GM23338 (cell line): ENCODE measurements at regions not wholly inside any gene's neighbourhood (a gene's known extent, or its start where the extent isn't known, plus 50 kb on each side); places are given as distances from the start of the nearest gene placed in this dataset.

Experiments used
- ATAC-seq: fragments of 200-7000 bp; cut with Tn5 transposase; 3 replicates; pipeline ENCODE4 v1.9.1; 2020
- DNase-seq: peaks from one replicate; pipeline ENCODE4 v3.0.0-alpha.2; 2015; ENCODE audit warnings: low spot score
- H2AFZ ChIP-seq: fragments of 200-600 bp; sonication (generic); 2 replicates; pipeline ENCODE4 v1.8.0; 2016; ENCODE audit warnings: antibody characterized with exemption, mild to moderate bottlenecking, moderate library complexity
- H3F3A ChIP-seq: fragments of 200-600 bp; sonication (generic); replicated peaks from 2 replicates; pipeline ENCODE4 v1.8.0; 2017; ENCODE audit warnings: antibody characterized with exemption, mixed run types, low read depth
- H3K27ac ChIP-seq: fragments of 200-600 bp; sonication (generic); 2 replicates; pipeline ENCODE4 v1.6.1; 2016; ENCODE audit warnings: low read depth
- H3K27me3 ChIP-seq: fragments of 200-600 bp; sonication (generic); 2 replicates; pipeline ENCODE4 v1.8.0; 2016; ENCODE audit warnings: mild to moderate bottlenecking, mixed run types, moderate library complexity; ENCODE audit not compliant: insufficient read depth
- H3K36me3 ChIP-seq: fragments of 200-600 bp; sonication (generic); 2 replicates; pipeline ENCODE4 v1.8.0; 2016; ENCODE audit warnings: mild to moderate bottlenecking; ENCODE audit not compliant: insufficient read depth
- H3K4me1 ChIP-seq: fragments of 200-600 bp; sonication (generic); 2 replicates; pipeline ENCODE4 v1.8.0; 2016; ENCODE audit warnings: mild to moderate bottlenecking, moderate library complexity; ENCODE audit not compliant: insufficient read depth
- H3K4me2 ChIP-seq: fragments of 200-600 bp; sonication (generic); 2 replicates; pipeline ENCODE4 v1.7.1; 2017; ENCODE audit warnings: mixed run types
- H3K4me3 ChIP-seq: fragments of 200-600 bp; sonication (generic); 2 replicates; pipeline ENCODE4 v1.6.1; 2016; ENCODE audit warnings: mixed run types
- H3K79me2 ChIP-seq: fragments of 200-600 bp; sonication (generic); replicated peaks from 2 replicates; pipeline ENCODE4 v1.8.0; 2017; ENCODE audit warnings: mild to moderate bottlenecking; ENCODE audit not compliant: insufficient read depth
- H3K9me2 ChIP-seq: fragments of 200-600 bp; sonication (generic); 2 replicates; pipeline ENCODE4 v1.8.0; 2017; ENCODE audit not compliant: insufficient read depth
- H4K20me1 ChIP-seq: fragments of 200-600 bp; sonication (generic); replicated peaks from 2 replicates; pipeline ENCODE4 v1.8.0; 2017; ENCODE audit warnings: mild to moderate bottlenecking; ENCODE audit not compliant: insufficient read depth
- H3K27ac Mint-ChIP-seq: 2 replicates; pipeline ENCODE4 v1.8.0; 2020; ENCODE audit warnings: inconsistent platforms, mild to moderate bottlenecking, moderate library complexity, mixed read lengths
- H3K27me3 Mint-ChIP-seq: 3 replicates; pipeline ENCODE4 v1.8.0; 2022; ENCODE audit warnings: low read depth, mild to moderate bottlenecking, moderate library complexity, mixed read lengths, inconsistent platforms; ENCODE audit not compliant: insufficient read depth, poor library complexity
- H3K36me3 Mint-ChIP-seq: 3 replicates; pipeline ENCODE4 v1.8.0; 2021; ENCODE audit warnings: low read depth, mild to moderate bottlenecking, inconsistent platforms, moderate library complexity, mixed read lengths
- H3K4me1 Mint-ChIP-seq: 3 replicates; pipeline ENCODE4 v1.8.0; 2020; ENCODE audit warnings: mild to moderate bottlenecking, inconsistent platforms, mixed read lengths
- H3K4me3 Mint-ChIP-seq: 3 replicates; pipeline ENCODE4 v1.8.0; 2021; ENCODE audit warnings: moderate library complexity, mild to moderate bottlenecking, inconsistent platforms, mixed read lengths
- H3K9me3 Mint-ChIP-seq: 3 replicates; pipeline ENCODE4 v1.8.0; 2020; ENCODE audit warnings: moderate library complexity, mild to moderate bottlenecking, inconsistent platforms, mixed read lengths
- ETS1 ChIP-seq: IDR thresholded peaks from 2 replicates; pipeline ENCODE4 v1.6.1; 2016; ENCODE audit warnings: antibody characterized with exemption
- EZH2 ChIP-seq: fragments of 200-600 bp; sonication (generic); IDR thresholded peaks from one replicate; pipeline ENCODE4 v1.8.0; 2017; ENCODE audit warnings: antibody characterized with exemption, mild to moderate bottlenecking, low read depth; ENCODE audit not compliant: unreplicated experiment
- EZH2phosphoT487 ChIP-seq: fragments of 200-600 bp; sonication (generic); IDR thresholded peaks from one replicate; pipeline ENCODE4 v1.8.1; 2018; ENCODE audit warnings: antibody characterized with exemption; ENCODE audit not compliant: unreplicated experiment
- NANOG ChIP-seq: IDR thresholded peaks from 2 replicates; pipeline ENCODE4 v1.6.1; 2016; ENCODE audit warnings: antibody characterized with exemption, borderline replicate concordance
- REST ChIP-seq: IDR thresholded peaks from one replicate; pipeline ENCODE4 v1.6.1; 2018; ENCODE audit warnings: antibody characterized with exemption; ENCODE audit not compliant: unreplicated experiment
- STAT1 ChIP-seq: IDR thresholded peaks from one replicate; pipeline ENCODE4 v1.6.1; 2016; ENCODE audit warnings: antibody characterized with exemption; ENCODE audit not compliant: unreplicated experiment
- ZNF114 ChIP-seq: fragments of 250-450 bp; sonication (Bioruptor Pico); IDR thresholded peaks from 2 replicates; pipeline ENCODE4 v1.5.0; 2020; ENCODE audit warnings: mild to moderate bottlenecking, moderate library complexity
- ZNF331 ChIP-seq: fragments of 250-450 bp; sonication (Bioruptor Pico); IDR thresholded peaks from 2 replicates; pipeline ENCODE4 v1.5.0; 2020; ENCODE audit warnings: low read depth, mild to moderate bottlenecking, moderate library complexity
- ZNF462 ChIP-seq: fragments of 250-450 bp; sonication (Bioruptor Pico); IDR thresholded peaks from 2 replicates; pipeline ENCODE4 v1.5.0; 2020; ENCODE audit warnings: mild to moderate bottlenecking, moderate library complexity
- TF ChIP-seq, protein P1 (sequence below), 2 experiments: fragments of 200-600 bp in 1 of 2; sonication (generic) in 1 of 2; conservative IDR thresholded peaks; 2 replicates each; pipeline versions ENCODE4 v1.5.1 to v1.6.1; 2016 to 2017; ENCODE audit warnings: antibody characterized with exemption in 2 of 2, low read depth in 2 of 2, mild to moderate bottlenecking in 2 of 2, moderate library complexity in 1 of 2

- DNase-seq, result no peak
- Mint-ChIP-seq H3K4me3 (no peak overlapping the region), H3K27ac (no peak overlapping the region), H3K36me3 (peaks cover 7% of the 10 kb centered on the region; the same call in 1 of the 3 replicates), H3K4me1 (no peaks in the 10 kb centered on the region), H3K27me3 (peaks cover 3% of the 10 kb centered on the region), H3K9me3 (peaks cover 6% of the 10 kb centered on the region; the same call in 2 of the 3 replicates)
- no peak overlapping the region for H3K4me3 ChIP-seq
- no peaks in the 10 kb centered on the region for H3K36me3 ChIP-seq
- no peak overlapping the region for H3K4me2 ChIP-seq
- TF ChIP-seq, protein P1, sequence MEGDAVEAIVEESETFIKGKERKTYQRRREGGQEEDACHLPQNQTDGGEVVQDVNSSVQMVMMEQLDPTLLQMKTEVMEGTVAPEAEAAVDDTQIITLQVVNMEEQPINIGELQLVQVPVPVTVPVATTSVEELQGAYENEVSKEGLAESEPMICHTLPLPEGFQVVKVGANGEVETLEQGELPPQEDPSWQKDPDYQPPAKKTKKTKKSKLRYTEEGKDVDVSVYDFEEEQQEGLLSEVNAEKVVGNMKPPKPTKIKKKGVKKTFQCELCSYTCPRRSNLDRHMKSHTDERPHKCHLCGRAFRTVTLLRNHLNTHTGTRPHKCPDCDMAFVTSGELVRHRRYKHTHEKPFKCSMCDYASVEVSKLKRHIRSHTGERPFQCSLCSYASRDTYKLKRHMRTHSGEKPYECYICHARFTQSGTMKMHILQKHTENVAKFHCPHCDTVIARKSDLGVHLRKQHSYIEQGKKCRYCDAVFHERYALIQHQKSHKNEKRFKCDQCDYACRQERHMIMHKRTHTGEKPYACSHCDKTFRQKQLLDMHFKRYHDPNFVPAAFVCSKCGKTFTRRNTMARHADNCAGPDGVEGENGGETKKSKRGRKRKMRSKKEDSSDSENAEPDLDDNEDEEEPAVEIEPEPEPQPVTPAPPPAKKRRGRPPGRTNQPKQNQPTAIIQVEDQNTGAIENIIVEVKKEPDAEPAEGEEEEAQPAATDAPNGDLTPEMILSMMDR (conservative IDR thresholded peaks at IDR 0.05; ENCODE audit: low read depth in 2 of 2), result no peak
- no peak for TF ChIP-seq ZNF114 (CRISPR knock-in tag)
- TF ChIP-seq EZH2, result no peak
- TF ChIP-seq ETS1, result no peak
- no peak for TF ChIP-seq ZNF462 (CRISPR knock-in tag)
- TF ChIP-seq ZNF331 (CRISPR knock-in tag), result no peak
- TF ChIP-seq NANOG, result no peak
- TF ChIP-seq REST, result no peak
- no peak for TF ChIP-seq STAT1
- TF ChIP-seq EZH2phosphoT487, result no peak
- H3F3A ChIP-seq, result no peaks in the 10 kb centered on the region
- no peaks in the 10 kb centered on the region for H4K20me1 ChIP-seq
- peaks cover 11% of the 10 kb centered on the region; the same call in 1 of the 2 replicates for H3K9me2 ChIP-seq
- no peak overlapping the region for H3K27ac ChIP-seq
- no peak for ATAC-seq
- no peaks in the 10 kb centered on the region for H3K79me2 ChIP-seq
- H3K27me3 ChIP-seq, result no peaks in the 10 kb centered on the region
- H3K4me1 ChIP-seq, result no peaks in the 10 kb centered on the region
- peak overlapping the region; percentile 88; the same call in 1 of the 2 replicates for H2AFZ ChIP-seq
These were observed 265.5 kb downstream of the NDUFS4 start for GRCh38 chr5:53825926-53826325.
